ENCODE measurements at regions not wholly inside any gene's neighbourhood (a gene's known extent, or its start where the extent isn't known, plus 50 kb on each side); places are given as distances from the start of the nearest gene placed in this dataset.
A peak's percentile ranks its signal among the peaks of the same experiment; 100 is the strongest.

- no peak overlapping the region for H3K4me3 ChIP-seq
- H3K9me3 ChIP-seq = no peaks in the 10 kb centered on the region
- peak; percentile 65 to 88 (median 68) for TF ChIP-seq CTCF (IDR thresholded peaks at IDR 0.05)
- TF ChIP-seq EP300 (IDR thresholded peaks at IDR 0.05) = no peak
- 23 to 25% methylated on average over 11 to 13 of the region's 13 CpGs for WGBS, 2 donors
- no peaks in the 10 kb centered on the region for H3K36me3 ChIP-seq
- H3K27ac ChIP-seq = no peak overlapping the region
- DNase-seq (ENCODE audit: low spot score in 2 of 2) = peak in 1 of 2 donors; percentile 62
- H3K4me1 ChIP-seq = peaks cover 0 to 8% (median 0%) of the 10 kb centered on the region in 4 donors
- H3K27me3 ChIP-seq = peaks cover 0 to 3% of the 10 kb centered on the region in 2 donors
Observed at GRCh38 chr11:119533921-119534736, 111.2 kb upstream of the THY1 start.

DNA sequence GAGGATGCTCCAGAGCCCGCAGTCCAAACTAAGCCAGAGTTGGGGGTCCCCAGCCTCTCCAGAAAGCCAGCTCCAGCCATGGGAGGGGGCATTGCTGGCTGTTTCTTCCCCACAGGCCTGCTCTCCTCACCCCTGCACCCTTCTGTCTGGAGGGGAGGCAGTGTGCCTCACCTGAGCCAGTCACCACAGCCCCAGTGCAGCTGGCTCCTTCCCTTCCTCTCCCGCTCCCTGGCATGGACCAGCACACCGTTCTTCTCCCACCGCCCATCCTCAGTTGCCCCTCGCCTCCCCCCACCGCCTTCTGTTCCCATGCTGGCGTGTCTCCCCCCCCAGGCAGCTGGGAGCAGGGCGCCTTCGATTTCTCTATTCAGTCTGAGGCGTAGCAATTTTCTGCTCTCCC, 110.5 kb upstream of the THY1 start:
- 59 to 64% methylated on average over 10 of the region's 10 CpGs for WGBS, 2 donors
- DNase-seq (ENCODE audit: low spot score in 2 of 2) = no peak
- H3K27ac ChIP-seq = no peak overlapping the region

DNA sequence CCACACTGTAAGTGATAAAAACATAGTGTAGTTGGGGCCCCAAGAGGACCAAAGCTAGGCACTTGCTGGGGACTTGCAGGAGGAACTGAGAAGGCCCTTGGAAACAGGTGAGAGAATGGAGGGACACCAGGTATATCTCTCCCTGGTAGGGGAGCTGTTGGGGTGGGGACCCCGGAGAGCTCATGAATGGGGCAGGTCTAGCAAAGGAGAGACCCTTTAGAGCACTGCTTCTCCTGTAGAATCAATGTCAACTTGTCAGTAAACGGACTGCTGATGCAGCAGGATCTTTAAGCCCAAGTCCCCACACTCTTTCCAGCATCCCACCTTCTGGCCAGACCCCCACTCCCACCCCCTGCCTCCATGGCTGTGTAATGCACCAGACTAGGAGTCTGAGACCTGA, 109.6 kb upstream of the THY1 start:
- TF ChIP-seq CTCF (IDR thresholded peaks at IDR 0.05) (no peak), POLR2A (IDR thresholded peaks at IDR 0.05) (no peak), EP300 (IDR thresholded peaks at IDR 0.05) (no peak)
- no peak for DNase-seq (ENCODE audit: low spot score in 2 of 2)
- H3K4me3 ChIP-seq = no peak overlapping the region

More for the DNA sequence above, 110.5 kb upstream of the THY1 start:
- Histone ChIP-seq H3K36me3 (no peaks in the 10 kb centered on the region), H3K9me3 (no peaks in the 10 kb centered on the region), H3K4me3 (no peak overlapping the region), H3K4me1 (peaks cover 0 to 8% (median 0%) of the 10 kb centered on the region in 4 donors), H3K27me3 (peaks cover 0 to 3% of the 10 kb centered on the region in 2 donors)
- TF ChIP-seq EP300 (IDR thresholded peaks at IDR 0.05) (no peak), CTCF (IDR thresholded peaks at IDR 0.05) (no peak), POLR2A (IDR thresholded peaks at IDR 0.05) (no peak)

DNA sequence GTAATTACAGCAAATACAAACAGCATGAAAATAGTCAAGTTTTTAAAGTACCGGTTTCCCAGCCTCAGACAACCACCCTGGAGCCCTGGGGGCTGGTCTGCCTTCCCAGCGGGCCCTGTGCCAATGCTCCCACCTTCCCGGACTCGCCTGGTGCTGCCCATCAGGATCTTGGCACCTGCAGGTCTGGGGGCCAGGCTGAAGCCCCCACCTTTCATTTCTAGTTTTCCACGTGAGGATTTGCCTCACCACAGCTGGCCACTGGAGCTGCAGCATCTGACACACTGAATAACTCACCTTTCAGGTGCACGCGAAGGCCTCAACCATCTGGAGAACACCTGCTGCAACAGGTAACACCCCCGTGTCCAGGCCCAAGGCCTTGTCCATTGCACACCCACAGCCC, 108.7 kb upstream of the THY1 start:
- TF ChIP-seq POLR2A (IDR thresholded peaks at IDR 0.05) (no peak), EP300 (IDR thresholded peaks at IDR 0.05) (no peak), CTCF (IDR thresholded peaks at IDR 0.05) (no peak)
- 71 to 79% methylated on average over 8 of the region's 8 CpGs for WGBS, 2 donors
- H3K27ac ChIP-seq = no peak overlapping the region
- no peak overlapping the region for H3K4me3 ChIP-seq
- no peak for DNase-seq (ENCODE audit: low spot score in 2 of 2)
- peaks cover 0 to 3% of the 10 kb centered on the region in 2 donors for H3K27me3 ChIP-seq
- H3K9me3 ChIP-seq = no peaks in the 10 kb centered on the region
- no peaks in the 10 kb centered on the region for H3K36me3 ChIP-seq
- H3K4me1 ChIP-seq = peaks cover 0 to 8% (median 0%) of the 10 kb centered on the region in 4 donors

More for the DNA sequence above, 109.6 kb upstream of the THY1 start:
- peaks cover 0 to 3% of the 10 kb centered on the region in 2 donors for H3K27me3 ChIP-seq
- H3K9me3 ChIP-seq = no peaks in the 10 kb centered on the region
- no peaks in the 10 kb centered on the region for H3K36me3 ChIP-seq
- H3K4me1 ChIP-seq = peaks cover 0 to 8% (median 0%) of the 10 kb centered on the region in 4 donors
- no peak overlapping the region for H3K27ac ChIP-seq
- 71 to 84% methylated on average over 2 of the region's 2 CpGs for WGBS, 2 donors

- no peaks in the 10 kb centered on the region for H3K36me3 ChIP-seq
- H3K4me3 ChIP-seq = no peak overlapping the region
- no peaks in the 10 kb centered on the region for H3K9me3 ChIP-seq
- no peak for DNase-seq (ENCODE audit: low spot score in 2 of 2)
- TF ChIP-seq CTCF (IDR thresholded peaks at IDR 0.05) (no peak), POLR2A (IDR thresholded peaks at IDR 0.05) (no peak), EP300 (IDR thresholded peaks at IDR 0.05) (no peak)
- H3K4me1 ChIP-seq = peaks cover 0 to 8% (median 0%) of the 10 kb centered on the region in 4 donors
- H3K27ac ChIP-seq = no peak overlapping the region
- H3K27me3 ChIP-seq = peaks cover 0 to 3% of the 10 kb centered on the region in 2 donors
- WGBS, 2 donors = 63 to 68% methylated on average over 2 to 3 of the region's 3 CpGs
Observed at GRCh38 chr11:119531056-119531455, 108.1 kb upstream of the THY1 start.

Measured in tibial nerve (tissue), 4 donors.